Activated CD4-positive, alpha-beta memory T cell treated with anti-CD3 and anti-CD28 coated beads, Interleukin-2, amount 10 ng/mL, durations not matched to agents 7 days and 5 days (primary cell): ENCODE measurements at regions not wholly inside any gene's neighbourhood (a gene's known extent, or its start where the extent isn't known, plus 50 kb on each side); places are given as distances from the start of the nearest gene placed in this dataset.

ENCODE experiments used
- CTCF ChIA-PET: fragments of 350-600 bp; sonication (Branson Sonifier 250); formaldehyde crosslinking; loops from one replicate; lab custom pipeline; 2021; ENCODE audit warnings: antibody characterized with exemption, inconsistent platforms; lab: Charles Lee
- POLR2A ChIA-PET: fragments of 350-600 bp; sonication (Branson Sonifier 250); formaldehyde crosslinking; loops from one replicate; lab custom pipeline; 2021; ENCODE audit warnings: antibody characterized with exemption; lab: Charles Lee
- DNase-seq: peaks from one replicate; pipeline ENCODE4 v3.0.0-alpha.2; 2020
- H3K27ac Mint-ChIP-seq: one replicate; pipeline ENCODE4 v1.8.0; 2021; ENCODE audit warnings: mild to moderate bottlenecking, mixed read lengths
- H3K27me3 Mint-ChIP-seq: one replicate; pipeline ENCODE4 v1.8.0; 2021; ENCODE audit warnings: mixed read lengths
- H3K36me3 Mint-ChIP-seq: one replicate; pipeline ENCODE4 v1.8.0; 2021; ENCODE audit warnings: low read depth, mixed read lengths
- H3K4me1 Mint-ChIP-seq: one replicate; pipeline ENCODE4 v1.8.0; 2021; ENCODE audit warnings: mixed read lengths
- H3K4me3 Mint-ChIP-seq: one replicate; pipeline ENCODE4 v1.8.0; 2021; ENCODE audit warnings: mild to moderate bottlenecking, mixed read lengths
- H3K9me3 Mint-ChIP-seq: one replicate; pipeline ENCODE4 v1.8.0; 2021; ENCODE audit warnings: mixed read lengths

- no peak for DNase-seq
- H3K27me3 Mint-ChIP-seq = no peaks in the 10 kb centered on the region
- H3K9me3 Mint-ChIP-seq = no peaks in the 10 kb centered on the region
- POLR2A ChIA-PET = no interaction called here
- no peaks in the 10 kb centered on the region for H3K4me1 Mint-ChIP-seq
- no peaks in the 10 kb centered on the region for H3K36me3 Mint-ChIP-seq
- H3K27ac Mint-ChIP-seq = no peak overlapping the region
- no peak overlapping the region for H3K4me3 Mint-ChIP-seq
- CTCF ChIA-PET = no interaction called here
Measured at GRCh38 chr2:59939236-59939635, 614.2 kb downstream of the BCL11A start.

GRCh38 chr2:59938181-59938580, 615.3 kb downstream of the BCL11A start:
- H3K36me3 Mint-ChIP-seq = no peaks in the 10 kb centered on the region
- no peaks in the 10 kb centered on the region for H3K9me3 Mint-ChIP-seq
- ChIA-PET POLR2A (no interaction called here), CTCF (no interaction called here)
- H3K4me3 Mint-ChIP-seq = no peak overlapping the region
- H3K4me1 Mint-ChIP-seq = no peaks in the 10 kb centered on the region
- H3K27ac Mint-ChIP-seq = no peak overlapping the region
- no peaks in the 10 kb centered on the region for H3K27me3 Mint-ChIP-seq
- no peak for DNase-seq

- no peaks in the 10 kb centered on the region for H3K36me3 Mint-ChIP-seq
- H3K27me3 Mint-ChIP-seq = no peaks in the 10 kb centered on the region
- H3K4me1 Mint-ChIP-seq = no peaks in the 10 kb centered on the region
- no peak overlapping the region for H3K27ac Mint-ChIP-seq
- ChIA-PET POLR2A (no interaction called here), CTCF (no interaction called here)
- H3K4me3 Mint-ChIP-seq = no peak overlapping the region
- no peak for DNase-seq
- no peaks in the 10 kb centered on the region for H3K9me3 Mint-ChIP-seq
Measured at GRCh38 chr2:59936048-59936447, 617.4 kb downstream of the BCL11A start.

GRCh38 chr2:59935005-59935404, 618.4 kb downstream of the BCL11A start:
- H3K36me3 Mint-ChIP-seq = no peaks in the 10 kb centered on the region
- CTCF ChIA-PET = no interaction called here
- H3K27ac Mint-ChIP-seq = no peak overlapping the region
- H3K4me1 Mint-ChIP-seq = no peaks in the 10 kb centered on the region
- DNase-seq = no peak
- no peak overlapping the region for H3K4me3 Mint-ChIP-seq
- POLR2A ChIA-PET = no interaction called here
- H3K9me3 Mint-ChIP-seq = peaks cover 2% of the 10 kb centered on the region
- H3K27me3 Mint-ChIP-seq = no peaks in the 10 kb centered on the region

- H3K4me1 Mint-ChIP-seq = no peaks in the 10 kb centered on the region
- POLR2A ChIA-PET = no interaction called here
- no peaks in the 10 kb centered on the region for H3K36me3 Mint-ChIP-seq
- no peak overlapping the region for H3K27ac Mint-ChIP-seq
- no peak for DNase-seq
- CTCF ChIA-PET = no interaction called here
- peaks cover 2% of the 10 kb centered on the region for H3K9me3 Mint-ChIP-seq
- H3K4me3 Mint-ChIP-seq = no peak overlapping the region
- no peaks in the 10 kb centered on the region for H3K27me3 Mint-ChIP-seq
Measured at GRCh38 chr2:59933948-59934347, 619.5 kb downstream of the BCL11A start.

- H3K27ac Mint-ChIP-seq = no peak overlapping the region
- H3K36me3 Mint-ChIP-seq = no peaks in the 10 kb centered on the region
- CTCF ChIA-PET = no interaction called here
- DNase-seq = no peak
- POLR2A ChIA-PET = no interaction called here
- H3K4me1 Mint-ChIP-seq = no peaks in the 10 kb centered on the region
- no peaks in the 10 kb centered on the region for H3K27me3 Mint-ChIP-seq
- H3K9me3 Mint-ChIP-seq = peaks cover 2% of the 10 kb centered on the region
- no peak overlapping the region for H3K4me3 Mint-ChIP-seq
Measured at GRCh38 chr2:59932341-59932740, 621.1 kb downstream of the BCL11A start.

GRCh38 chr2:59930430-59930829, 623.0 kb downstream of the BCL11A start:
- ChIA-PET CTCF (no interaction called here), POLR2A (no interaction called here)
- Mint-ChIP-seq H3K4me3 (no peak overlapping the region), H3K27me3 (no peaks in the 10 kb centered on the region), H3K4me1 (no peaks in the 10 kb centered on the region), H3K36me3 (no peaks in the 10 kb centered on the region), H3K9me3 (peaks cover 2% of the 10 kb centered on the region), H3K27ac (no peak overlapping the region)
- DNase-seq = no peak

- Mint-ChIP-seq H3K36me3 (no peaks in the 10 kb centered on the region), H3K9me3 (peaks cover 2% of the 10 kb centered on the region), H3K4me1 (no peaks in the 10 kb centered on the region), H3K27ac (no peak overlapping the region), H3K4me3 (no peak overlapping the region), H3K27me3 (no peaks in the 10 kb centered on the region)
- no peak for DNase-seq
- CTCF ChIA-PET = no interaction called here
- POLR2A ChIA-PET = no interaction called here
Measured at GRCh38 chr2:59926731-59927130, 626.7 kb downstream of the BCL11A start.

- Mint-ChIP-seq H3K36me3 (no peaks in the 10 kb centered on the region), H3K27ac (no peak overlapping the region), H3K4me3 (no peak overlapping the region), H3K4me1 (no peaks in the 10 kb centered on the region), H3K27me3 (no peaks in the 10 kb centered on the region), H3K9me3 (peaks cover under 1% of the 10 kb centered on the region)
- DNase-seq = no peak
- CTCF ChIA-PET = no interaction called here
- POLR2A ChIA-PET = no interaction called here
Measured at GRCh38 chr2:59925321-59925720, 628.1 kb downstream of the BCL11A start.

GRCh38 chr2:59924346-59924745, 629.1 kb downstream of the BCL11A start:
- Mint-ChIP-seq H3K27ac (no peak overlapping the region), H3K27me3 (no peaks in the 10 kb centered on the region), H3K4me3 (no peak overlapping the region), H3K36me3 (no peaks in the 10 kb centered on the region), H3K9me3 (no peaks in the 10 kb centered on the region), H3K4me1 (no peaks in the 10 kb centered on the region)
- ChIA-PET POLR2A (no interaction called here), CTCF (no interaction called here)
- no peak for DNase-seq

- ChIA-PET POLR2A (no interaction called here), CTCF (no interaction called here)
- no peaks in the 10 kb centered on the region for H3K36me3 Mint-ChIP-seq
- H3K9me3 Mint-ChIP-seq = no peaks in the 10 kb centered on the region
- DNase-seq = no peak
- no peaks in the 10 kb centered on the region for H3K27me3 Mint-ChIP-seq
- no peak overlapping the region for H3K4me3 Mint-ChIP-seq
- H3K27ac Mint-ChIP-seq = no peak overlapping the region
- H3K4me1 Mint-ChIP-seq = no peaks in the 10 kb centered on the region
Measured at GRCh38 chr2:59922450-59922849, 631.0 kb downstream of the BCL11A start.

GRCh38 chr2:59921743-59922142, 631.7 kb downstream of the BCL11A start:
- no peak overlapping the region for H3K27ac Mint-ChIP-seq
- no peak for DNase-seq
- no peaks in the 10 kb centered on the region for H3K27me3 Mint-ChIP-seq
- H3K36me3 Mint-ChIP-seq = no peaks in the 10 kb centered on the region
- ChIA-PET CTCF (no interaction called here), POLR2A (no interaction called here)
- no peak overlapping the region for H3K4me3 Mint-ChIP-seq
- H3K9me3 Mint-ChIP-seq = no peaks in the 10 kb centered on the region
- H3K4me1 Mint-ChIP-seq = no peaks in the 10 kb centered on the region

- Mint-ChIP-seq H3K4me3 (no peak overlapping the region), H3K4me1 (no peaks in the 10 kb centered on the region), H3K9me3 (no peaks in the 10 kb centered on the region), H3K27ac (no peak overlapping the region), H3K36me3 (no peaks in the 10 kb centered on the region), H3K27me3 (no peaks in the 10 kb centered on the region)
- DNase-seq = no peak
- ChIA-PET POLR2A (no interaction called here), CTCF (no interaction called here)
Measured at GRCh38 chr2:59920961-59921360, 632.5 kb downstream of the BCL11A start.

- no peak for DNase-seq
- Mint-ChIP-seq H3K27ac (no peak overlapping the region), H3K4me1 (no peaks in the 10 kb centered on the region), H3K4me3 (no peak overlapping the region), H3K36me3 (no peaks in the 10 kb centered on the region), H3K9me3 (no peaks in the 10 kb centered on the region), H3K27me3 (no peaks in the 10 kb centered on the region)
- CTCF ChIA-PET = no interaction called here
- POLR2A ChIA-PET = no interaction called here
Measured at GRCh38 chr2:59920307-59920706, 633.1 kb downstream of the BCL11A start.

GRCh38 chr2:59919579-59919978, 633.9 kb downstream of the BCL11A start:
- ChIA-PET CTCF (no interaction called here), POLR2A (no interaction called here)
- Mint-ChIP-seq H3K27me3 (no peaks in the 10 kb centered on the region), H3K27ac (no peak overlapping the region), H3K4me3 (no peak overlapping the region), H3K4me1 (no peaks in the 10 kb centered on the region), H3K36me3 (no peaks in the 10 kb centered on the region), H3K9me3 (no peaks in the 10 kb centered on the region)
- DNase-seq = no peak
